MM.1S (cell line): ENCODE measurements at regions not wholly inside any gene's neighbourhood (a gene's known extent, or its start where the extent isn't known, plus 50 kb on each side); places are given as distances from the start of the nearest gene placed in this dataset.
"Not testable (repeated sequence)": the region's sequence is repeated elsewhere in the genome, so short reads cannot be mapped to it uniquely, and the experiment has no call there.

Source experiments
- EZH2 ChIP-seq: fragments of 300-600 bp; sonication (generic); optimal IDR thresholded peaks from 2 replicates; pipeline ENCODE3; 2017; ENCODE audit warnings: low read depth, mild to moderate bottlenecking, antibody characterized with exemption, low read length, mixed read lengths
- EZH2phosphoT487 ChIP-seq: fragments of 300-600 bp; sonication (generic); IDR thresholded peaks from 2 replicates; pipeline ENCODE4 v1.6.1; 2018; ENCODE audit warnings: antibody characterized with exemption, low read length
- TF ChIP-seq, protein P1 (sequence below): fragments of 300-600 bp; sonication (generic); IDR thresholded peaks from 2 replicates; pipeline ENCODE4 v1.5.1; 2016; ENCODE audit warnings: antibody characterized with exemption, low read length, mixed read lengths

GRCh38 chr4:49214453-49215081 lies 228.5 kb downstream of the CWH43 start:
- TF ChIP-seq EZH2, EZH2phosphoT487: not testable (repeated sequence)
- TF ChIP-seq, protein P1, sequence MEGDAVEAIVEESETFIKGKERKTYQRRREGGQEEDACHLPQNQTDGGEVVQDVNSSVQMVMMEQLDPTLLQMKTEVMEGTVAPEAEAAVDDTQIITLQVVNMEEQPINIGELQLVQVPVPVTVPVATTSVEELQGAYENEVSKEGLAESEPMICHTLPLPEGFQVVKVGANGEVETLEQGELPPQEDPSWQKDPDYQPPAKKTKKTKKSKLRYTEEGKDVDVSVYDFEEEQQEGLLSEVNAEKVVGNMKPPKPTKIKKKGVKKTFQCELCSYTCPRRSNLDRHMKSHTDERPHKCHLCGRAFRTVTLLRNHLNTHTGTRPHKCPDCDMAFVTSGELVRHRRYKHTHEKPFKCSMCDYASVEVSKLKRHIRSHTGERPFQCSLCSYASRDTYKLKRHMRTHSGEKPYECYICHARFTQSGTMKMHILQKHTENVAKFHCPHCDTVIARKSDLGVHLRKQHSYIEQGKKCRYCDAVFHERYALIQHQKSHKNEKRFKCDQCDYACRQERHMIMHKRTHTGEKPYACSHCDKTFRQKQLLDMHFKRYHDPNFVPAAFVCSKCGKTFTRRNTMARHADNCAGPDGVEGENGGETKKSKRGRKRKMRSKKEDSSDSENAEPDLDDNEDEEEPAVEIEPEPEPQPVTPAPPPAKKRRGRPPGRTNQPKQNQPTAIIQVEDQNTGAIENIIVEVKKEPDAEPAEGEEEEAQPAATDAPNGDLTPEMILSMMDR, result not testable (repeated sequence)
